Esophagus muscularis mucosa (tissue), 4 donors: ENCODE measurements at regions not wholly inside any gene's neighbourhood (a gene's known extent, or its start where the extent isn't known, plus 50 kb on each side); places are given as distances from the start of the nearest gene placed in this dataset.

ENCODE experiments used
- DNase-seq: peaks from one replicate; pipeline ENCODE4 v3.0.0-alpha.2; 2017; ENCODE audit errors: extremely low spot score
- H3K27ac ChIP-seq, 4 donors: fragments of 200-600 bp; sonication (generic); replicated peaks in 1 of 4; 1 replicate in 3 of 4; 2 replicates in 1 of 4; pipeline ENCODE4 v1.5.1; 2016 to 2019; ENCODE audit warnings: mild to moderate bottlenecking in 1 of 4
- H3K27me3 ChIP-seq, 4 donors: fragments of 200-600 bp; sonication (generic); one replicate each; pipeline versions ENCODE4 v1.5.1 to v1.6.0; 2016 to 2019
- H3K36me3 ChIP-seq, 4 donors: fragments of 200-600 bp; sonication (generic); one replicate each; pipeline ENCODE4 v1.5.1; 2016 to 2019
- H3K4me1 ChIP-seq, 4 donors: fragments of 200-600 bp; sonication (generic); one replicate each; pipeline ENCODE4 v1.5.1; 2016 to 2019
- H3K4me3 ChIP-seq, 4 donors: fragments of 200-600 bp; sonication (generic); 1 replicate in 2 of 4; 2 replicates in 2 of 4; pipeline ENCODE4 v1.5.1; 2016 to 2019; ENCODE audit warnings: mild to moderate bottlenecking in 4 of 4, moderate library complexity in 1 of 4
- H3K9me3 ChIP-seq, 4 donors: fragments of 200-600 bp; sonication (generic); 1 replicate in 3 of 4; 2 replicates in 1 of 4; pipeline ENCODE4 v1.5.1; 2016 to 2019
- CTCF ChIP-seq, 3 experiments: fragments of 200-600 bp in 2 of 3; fragments of 450-650 bp in 1 of 3; sonication (generic) in 2 of 3; IDR thresholded peaks; one replicate each; pipeline ENCODE4 v1.5.1; 2017 to 2019; ENCODE audit warnings: antibody characterized with exemption in 3 of 3, mild to moderate bottlenecking in 2 of 3, moderate library complexity in 1 of 3
- EP300 ChIP-seq: sonication (generic); formaldehyde crosslinking; IDR thresholded peaks from one replicate; pipeline ENCODE4 v1.6.1; 2017; ENCODE audit warnings: antibody characterized with exemption
- POLR2A ChIP-seq: fragments of 450-650 bp; IDR thresholded peaks from one replicate; pipeline ENCODE4 v1.6.1; 2017; ENCODE audit warnings: antibody characterized with exemption, moderate library complexity, mild to moderate bottlenecking, low read depth
- POLR2AphosphoS5 ChIP-seq, 2 donors: sonication (generic); formaldehyde crosslinking; IDR thresholded peaks; one replicate each; pipeline ENCODE4 v1.6.1; 2017; ENCODE audit warnings: antibody characterized with exemption in 2 of 2
- whole genome bisulfite sequencing: methylation state at CpG from one replicate; pipeline ENCODE4 v1.1.5; 2018; 5-methylcytosine and 5-hydroxymethylcytosine counted together
- intact Hi-C: fragments of 100-400 bp; cut with DNase I; formaldehyde crosslinking; loops from one replicate; pipeline ENCODE4 v1.15.1; 2023

- no peaks in the 10 kb centered on the region for H3K4me1 ChIP-seq
Measured at GRCh38 chr10:117876210-117876609, 170.5 kb downstream of the RAB11FIP2 start.

GRCh38 chr10:117878626-117879025, 168.1 kb downstream of the RAB11FIP2 start:
- intact Hi-C loops = no loop called here
- H3K27ac ChIP-seq = no peak overlapping the region
- H3K27me3 ChIP-seq = peaks cover 0 to 3% (median 0%) of the 10 kb centered on the region in 4 donors
- 78% methylated on average over 5 of the region's 5 CpGs for WGBS
- H3K4me3 ChIP-seq = no peak overlapping the region
- H3K36me3 ChIP-seq = no peaks in the 10 kb centered on the region
- H3K9me3 ChIP-seq = no peaks in the 10 kb centered on the region
- DNase-seq = no peak
- H3K4me1 ChIP-seq = no peaks in the 10 kb centered on the region
- TF ChIP-seq POLR2AphosphoS5 (IDR thresholded peaks at IDR 0.05) (no peak), POLR2A (no peak), EP300 (no peak), CTCF (IDR thresholded peaks at IDR 0.05) (no peak)

More at GRCh38 chr10:117876210-117876609, 170.5 kb downstream of the RAB11FIP2 start:
- Histone ChIP-seq H3K27ac (no peak overlapping the region), H3K27me3 (no peaks in the 10 kb centered on the region), H3K4me3 (no peak overlapping the region), H3K9me3 (no peaks in the 10 kb centered on the region), H3K36me3 (no peaks in the 10 kb centered on the region)
- DNase-seq = no peak
- intact Hi-C loops = no loop called here
- TF ChIP-seq CTCF (IDR thresholded peaks at IDR 0.05) (no peak), POLR2AphosphoS5 (IDR thresholded peaks at IDR 0.05) (no peak), EP300 (no peak)
- 73% methylated on average over 2 of the region's 2 CpGs for WGBS

GRCh38 chr10:117884093-117884492, 162.6 kb downstream of the RAB11FIP2 start:
- H3K4me1 ChIP-seq = no peaks in the 10 kb centered on the region
- TF ChIP-seq POLR2AphosphoS5 (IDR thresholded peaks at IDR 0.05) = no peak
- TF ChIP-seq CTCF (IDR thresholded peaks at IDR 0.05) = no peak
- TF ChIP-seq POLR2A = no peak
- TF ChIP-seq EP300 = no peak
- DNase-seq = no peak
- peaks cover 0 to 3% (median 0%) of the 10 kb centered on the region in 4 donors for H3K27me3 ChIP-seq
- WGBS = 68% methylated on average over 4 of the region's 4 CpGs
- H3K4me3 ChIP-seq = no peak overlapping the region
- no peak overlapping the region for H3K27ac ChIP-seq
- H3K36me3 ChIP-seq = no peaks in the 10 kb centered on the region
- H3K9me3 ChIP-seq = no peaks in the 10 kb centered on the region
- intact Hi-C loops = no loop called here

- H3K4me1 ChIP-seq = no peaks in the 10 kb centered on the region
- H3K27me3 ChIP-seq = peaks cover 0 to 3% (median 0%) of the 10 kb centered on the region in 4 donors
- H3K9me3 ChIP-seq = no peaks in the 10 kb centered on the region
- TF ChIP-seq EP300 (no peak), POLR2AphosphoS5 (IDR thresholded peaks at IDR 0.05) (no peak)
- WGBS = 55% methylated on average over 6 of the region's 6 CpGs
- no peak for DNase-seq
- H3K27ac ChIP-seq = no peak overlapping the region
- intact Hi-C loops = no loop called here
- no peaks in the 10 kb centered on the region for H3K36me3 ChIP-seq
- H3K4me3 ChIP-seq = no peak overlapping the region
Measured at GRCh38 chr10:117884592-117884991, 162.1 kb downstream of the RAB11FIP2 start.

GRCh38 chr10:117885206-117885829, 161.4 kb downstream of the RAB11FIP2 start:
- no peaks in the 10 kb centered on the region for H3K9me3 ChIP-seq
- H3K36me3 ChIP-seq = no peaks in the 10 kb centered on the region
- intact Hi-C loops = no loop called here
- H3K27me3 ChIP-seq = peaks cover 0 to 3% (median 0%) of the 10 kb centered on the region in 4 donors
- 56% methylated on average over 14 of the region's 14 CpGs for WGBS
- H3K4me1 ChIP-seq = no peaks in the 10 kb centered on the region
- no peak overlapping the region for H3K4me3 ChIP-seq
- TF ChIP-seq EP300 (no peak), POLR2A (no peak), POLR2AphosphoS5 (IDR thresholded peaks at IDR 0.05) (no peak), CTCF (IDR thresholded peaks at IDR 0.05) (no peak)
- H3K27ac ChIP-seq = no peak overlapping the region
- no peak for DNase-seq
